ENCODE measurements at regions not wholly inside any gene's neighbourhood (a gene's known extent, or its start where the extent isn't known, plus 50 kb on each side); places are given as distances from the start of the nearest gene placed in this dataset.
"Not testable (repeated sequence)": the region's sequence is repeated elsewhere in the genome, so short reads cannot be mapped to it uniquely, and the experiment has no call there.

- no peak for DNase-seq (ENCODE audit: low read depth in 4 of 4, low spot score in 3 of 4)
Measured at GRCh38 chr18:40365526-40365925, 1589.5 kb upstream of the PIK3C3 start.

GRCh38 chr18:40360558-40360957, 1594.5 kb upstream of the PIK3C3 start:
- no peak for DNase-seq (ENCODE audit: low read depth in 4 of 4, low spot score in 3 of 4)

- DNase-seq (ENCODE audit: low read depth in 4 of 4, low spot score in 3 of 4), result no peak
Measured at GRCh38 chr18:40357536-40357935, 1597.5 kb upstream of the PIK3C3 start.

- DNase-seq (ENCODE audit: low read depth in 4 of 4, low spot score in 3 of 4), result no peak
Measured at GRCh38 chr18:40356168-40356567, 1598.9 kb upstream of the PIK3C3 start.

- no peak for DNase-seq (ENCODE audit: low read depth in 4 of 4, low spot score in 3 of 4)
Measured at GRCh38 chr18:40355726-40356125, 1599.3 kb upstream of the PIK3C3 start.

- DNase-seq (ENCODE audit: low read depth in 4 of 4, low spot score in 3 of 4), result no peak
Measured at GRCh38 chr18:40348196-40348595, 1606.8 kb upstream of the PIK3C3 start.

- no peak for DNase-seq (ENCODE audit: low read depth in 4 of 4, low spot score in 3 of 4)
Measured at GRCh38 chr18:40347261-40347660, 1607.8 kb upstream of the PIK3C3 start.

- no peak for DNase-seq (ENCODE audit: low read depth in 4 of 4, low spot score in 3 of 4)
Measured at GRCh38 chr18:40346146-40346545, 1608.9 kb upstream of the PIK3C3 start.

GRCh38 chr18:40341701-40342100, 1613.3 kb upstream of the PIK3C3 start:
- DNase-seq (ENCODE audit: low read depth in 4 of 4, low spot score in 3 of 4), result no peak

- DNase-seq (ENCODE audit: low read depth in 4 of 4, low spot score in 3 of 4), result no peak
Measured at GRCh38 chr18:40338284-40338683, 1616.8 kb upstream of the PIK3C3 start.

- DNase-seq (ENCODE audit: low read depth in 4 of 4, low spot score in 3 of 4), result no peak
Measured at GRCh38 chr18:40326985-40327384, 1628.0 kb upstream of the PIK3C3 start.

- no peak for DNase-seq (ENCODE audit: low read depth in 4 of 4, low spot score in 3 of 4)
Measured at GRCh38 chr18:40325988-40326387, 1629.0 kb upstream of the PIK3C3 start.

GRCh38 chr18:40314199-40314598, 1640.8 kb upstream of the PIK3C3 start:
- DNase-seq (ENCODE audit: low read depth in 4 of 4, low spot score in 3 of 4), result no peak

- DNase-seq (ENCODE audit: low read depth in 4 of 4, low spot score in 3 of 4), result no peak
Measured at GRCh38 chr18:40313030-40313642, 1641.9 kb upstream of the PIK3C3 start.

GRCh38 chr18:40307627-40308026, 1647.4 kb upstream of the PIK3C3 start:
- DNase-seq (ENCODE audit: low read depth in 4 of 4, low spot score in 3 of 4), result no peak

GRCh38 chr18:40296717-40297413, 1658.2 kb upstream of the PIK3C3 start:
- no peak for DNase-seq (ENCODE audit: low read depth in 4 of 4, low spot score in 3 of 4)

- DNase-seq (ENCODE audit: low read depth in 4 of 4, low spot score in 3 of 4), result no peak
Measured at GRCh38 chr18:40292985-40293710, 1661.9 kb upstream of the PIK3C3 start.

- DNase-seq (ENCODE audit: low read depth in 4 of 4, low spot score in 3 of 4), result no peak
Measured at GRCh38 chr18:40283560-40283959, 1671.5 kb upstream of the PIK3C3 start.

- DNase-seq (ENCODE audit: low read depth in 4 of 4, low spot score in 3 of 4), result not testable (repeated sequence)
Measured at GRCh38 chr18:40281356-40281755, 1673.7 kb upstream of the PIK3C3 start.

GRCh38 chr18:40274618-40275196, 1680.3 kb upstream of the PIK3C3 start:
- DNase-seq (ENCODE audit: low read depth in 4 of 4, low spot score in 3 of 4), result no peak

GRCh38 chr18:40272630-40273231, 1682.3 kb upstream of the PIK3C3 start:
- DNase-seq (ENCODE audit: low read depth in 4 of 4, low spot score in 3 of 4), result no peak

Measured in right renal pelvis (tissue), 4 donors.